ENCODE measurements at regions not wholly inside any gene's neighbourhood (a gene's known extent, or its start where the extent isn't known, plus 50 kb on each side); places are given as distances from the start of the nearest gene placed in this dataset.

DNA sequence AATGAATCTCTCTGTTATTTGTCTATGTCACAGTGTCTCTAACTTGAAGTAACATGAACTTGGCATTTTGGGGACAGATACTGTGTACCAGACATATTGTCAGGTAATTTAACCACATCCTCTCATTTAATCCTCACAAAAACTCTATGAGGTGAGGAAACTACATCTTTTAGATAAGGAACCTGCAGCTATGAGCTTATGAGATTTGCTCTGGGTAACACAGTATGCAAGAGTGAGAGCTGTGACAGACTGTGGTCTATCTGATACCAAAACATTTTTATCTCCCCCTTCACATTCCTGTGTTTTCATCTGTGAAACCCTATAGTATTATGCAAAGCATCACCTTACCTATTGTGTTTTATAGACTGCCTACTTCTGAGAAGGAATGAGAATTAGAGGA, 58.4 kb upstream of the HS3ST1 start:
- Histone ChIP-seq H3K4me3 (replicated peaks in 1 of 3; ENCODE audit: insufficient read depth in 1 of 3, low read depth in 2 of 3, low read length in 3 of 3) (no peak overlapping the region), H3K4me1 (ENCODE audit: insufficient read depth, low read length) (no peaks in the 10 kb centered on the region), H3K36me3 (replicated peaks in 1 of 2; ENCODE audit: control insufficient read depth in 1 of 2, insufficient read depth in 2 of 2, low read length in 2 of 2) (no peaks in the 10 kb centered on the region), H3K9ac (ENCODE audit: insufficient read depth, low read depth, low read length) (no peak overlapping the region), H3K27me3 (ENCODE audit: control insufficient read depth in 1 of 2, insufficient read depth in 2 of 2, low read length in 2 of 2) (no peaks in the 10 kb centered on the region), H4K20me1 (ENCODE audit: insufficient read depth, low read length) (no peaks in the 10 kb centered on the region), H3K4me2 (ENCODE audit: low read depth, low read length) (no peak overlapping the region), H3K27ac (ENCODE audit: extremely low read length, insufficient read depth, low read length) (no peak overlapping the region), H3K79me2 (ENCODE audit: insufficient read depth, low read length) (no peaks in the 10 kb centered on the region), H3K9me3 (ENCODE audit: low read length) (peaks cover 27% of the 10 kb centered on the region), H2AFZ (ENCODE audit: low read length) (no peak overlapping the region)
- ChIA-PET CTCF (ENCODE audit: low intra/inter-chr PET ratio, low total read pairs) (no interaction called here), POLR2A (no interaction called here)
- no peak for FAIRE-seq
- TF ChIP-seq HDAC2 (CRISPR knock-in tag; IDR thresholded peaks at IDR 0.05) = no peak
- no peak for TF ChIP-seq REPIN1 (CRISPR knock-in tag; IDR thresholded peaks at IDR 0.05; ENCODE audit: borderline replicate concordance, low read depth)
- TF ChIP-seq ZNF616 (CRISPR knock-in tag; IDR thresholded peaks at IDR 0.05; ENCODE audit: low read depth) = no peak
- TF ChIP-seq KDM2A (CRISPR knock-in tag; IDR thresholded peaks at IDR 0.05; ENCODE audit: borderline replicate concordance, low read depth) = no peak
- no peak for TF ChIP-seq CCAR2 (optimal IDR thresholded peaks at IDR 0.05; ENCODE audit: low read depth, low read length)
- no peak for DNase-seq (ENCODE audit: low spot score)
- ATAC-seq = no peak
- BruUV-seq (replicated peaks) = no TSS peak
- intact Hi-C loops (cut with micrococcal nuclease; ENCODE audit: unreplicated experiment) (loop anchor here (5.0 kb wide), 1 partner anchor 1145 kb away; no protein-coding TSS in a partner anchor), in situ Hi-C loops (cut with HindIII; ENCODE audit: extremely low pct_ligation_motif_present, low pct_unique_long_range_greater_than_20kb) (no loop called here)

DNA sequence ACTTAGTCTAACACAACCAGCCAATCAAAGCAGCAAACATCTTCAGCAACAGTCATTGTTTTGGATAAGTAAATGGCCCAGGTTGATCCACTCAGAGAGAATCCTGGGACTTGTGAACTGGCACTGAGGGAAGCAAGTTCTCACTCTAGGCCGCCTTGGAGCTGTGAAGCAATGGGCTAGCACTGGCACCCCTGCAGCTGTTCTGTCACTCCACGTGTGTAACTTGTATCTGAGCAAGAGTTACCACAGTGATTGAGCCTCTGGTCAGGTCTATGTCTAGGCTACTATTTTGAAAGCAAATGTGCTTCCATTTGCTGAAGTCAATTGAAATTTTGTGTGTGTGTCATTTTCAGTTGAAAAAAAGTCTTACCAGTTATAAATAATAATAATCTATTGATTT, 57.2 kb upstream of the HS3ST1 start:
- ATAC-seq = no peak
- Histone ChIP-seq H3K36me3 (replicated peaks in 1 of 2; ENCODE audit: control insufficient read depth in 1 of 2, insufficient read depth in 2 of 2, low read length in 2 of 2) (no peaks in the 10 kb centered on the region), H3K27ac (ENCODE audit: extremely low read length, insufficient read depth, low read length) (no peak overlapping the region), H4K20me1 (ENCODE audit: insufficient read depth, low read length) (no peaks in the 10 kb centered on the region), H2AFZ (ENCODE audit: low read length) (no peak overlapping the region), H3K4me1 (ENCODE audit: insufficient read depth, low read length) (no peaks in the 10 kb centered on the region), H3K9me3 (ENCODE audit: low read length) (peaks cover 20% of the 10 kb centered on the region; the same call in 1 of the 2 replicates), H3K79me2 (ENCODE audit: insufficient read depth, low read length) (no peaks in the 10 kb centered on the region), H3K9ac (ENCODE audit: insufficient read depth, low read depth, low read length) (no peak overlapping the region), H3K27me3 (ENCODE audit: control insufficient read depth in 1 of 2, insufficient read depth in 2 of 2, low read length in 2 of 2) (no peaks in the 10 kb centered on the region), H3K4me2 (ENCODE audit: low read depth, low read length) (no peak overlapping the region), H3K4me3 (replicated peaks in 1 of 3; ENCODE audit: insufficient read depth in 1 of 3, low read depth in 2 of 3, low read length in 3 of 3) (no peak overlapping the region)
- in situ Hi-C loops (cut with HindIII; ENCODE audit: extremely low pct_ligation_motif_present, low pct_unique_long_range_greater_than_20kb) = no loop called here
- no peak for FAIRE-seq
- no peak for DNase-seq (ENCODE audit: low spot score)
- BruUV-seq (replicated peaks) = no TSS peak
- ChIA-PET CTCF (ENCODE audit: low intra/inter-chr PET ratio, low total read pairs) (no interaction called here), POLR2A (no interaction called here)
- 17% methylated on average over 1 of the region's 2 CpGs for WGBS (ENCODE audit: low lambda C conversion rate)
- no peak for TF ChIP-seq HMG20A (CRISPR knock-in tag; IDR thresholded peaks at IDR 0.05; ENCODE audit: borderline replicate concordance)
- intact Hi-C loops (cut with micrococcal nuclease; ENCODE audit: unreplicated experiment) = loop anchor here (5.0 kb wide), 1 partner anchor 1146 kb away; no protein-coding TSS in a partner anchor

Measured in HepG2 (cell line).